ENCODE measurements at regions not wholly inside any gene's neighbourhood (a gene's known extent, or its start where the extent isn't known, plus 50 kb on each side); places are given as distances from the start of the nearest gene placed in this dataset.

DNA sequence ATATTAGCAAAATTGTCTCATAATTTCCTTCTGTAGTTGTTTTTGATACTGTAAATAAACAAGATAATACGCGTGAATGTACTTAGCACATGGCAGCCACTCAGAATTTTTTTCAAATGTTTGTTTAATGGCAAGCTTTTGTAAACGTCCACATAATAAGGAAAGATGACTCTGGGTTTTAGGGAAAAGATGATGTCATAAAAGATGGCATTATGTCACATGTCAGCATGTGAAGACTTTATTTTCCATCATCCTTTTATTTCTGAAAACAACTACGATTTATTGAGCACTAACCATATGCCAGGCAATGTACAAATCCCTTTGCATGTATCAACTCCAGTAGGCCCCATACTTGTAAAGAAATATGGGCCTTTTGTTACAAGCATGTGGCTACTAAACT is 139.9 kb downstream of the C11orf91 start:
- TF ChIP-seq, protein P1, sequence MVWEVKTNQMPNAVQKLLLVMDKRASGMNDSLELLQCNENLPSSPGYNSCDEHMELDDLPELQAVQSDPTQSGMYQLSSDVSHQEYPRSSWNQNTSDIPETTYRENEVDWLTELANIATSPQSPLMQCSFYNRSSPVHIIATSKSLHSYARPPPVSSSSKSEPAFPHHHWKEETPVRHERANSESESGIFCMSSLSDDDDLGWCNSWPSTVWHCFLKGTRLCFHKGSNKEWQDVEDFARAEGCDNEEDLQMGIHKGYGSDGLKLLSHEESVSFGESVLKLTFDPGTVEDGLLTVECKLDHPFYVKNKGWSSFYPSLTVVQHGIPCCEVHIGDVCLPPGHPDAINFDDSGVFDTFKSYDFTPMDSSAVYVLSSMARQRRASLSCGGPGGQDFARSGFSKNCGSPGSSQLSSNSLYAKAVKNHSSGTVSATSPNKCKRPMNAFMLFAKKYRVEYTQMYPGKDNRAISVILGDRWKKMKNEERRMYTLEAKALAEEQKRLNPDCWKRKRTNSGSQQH (CRISPR knock-in tag; IDR thresholded peaks at IDR 0.05), result no peak
- no peak for TF ChIP-seq ZC3H4 (CRISPR knock-in tag; IDR thresholded peaks at IDR 0.05; ENCODE audit: borderline replicate concordance)
- no peak for TF ChIP-seq HDAC2 (IDR thresholded peaks at IDR 0.05)
- TF ChIP-seq, protein P2, sequence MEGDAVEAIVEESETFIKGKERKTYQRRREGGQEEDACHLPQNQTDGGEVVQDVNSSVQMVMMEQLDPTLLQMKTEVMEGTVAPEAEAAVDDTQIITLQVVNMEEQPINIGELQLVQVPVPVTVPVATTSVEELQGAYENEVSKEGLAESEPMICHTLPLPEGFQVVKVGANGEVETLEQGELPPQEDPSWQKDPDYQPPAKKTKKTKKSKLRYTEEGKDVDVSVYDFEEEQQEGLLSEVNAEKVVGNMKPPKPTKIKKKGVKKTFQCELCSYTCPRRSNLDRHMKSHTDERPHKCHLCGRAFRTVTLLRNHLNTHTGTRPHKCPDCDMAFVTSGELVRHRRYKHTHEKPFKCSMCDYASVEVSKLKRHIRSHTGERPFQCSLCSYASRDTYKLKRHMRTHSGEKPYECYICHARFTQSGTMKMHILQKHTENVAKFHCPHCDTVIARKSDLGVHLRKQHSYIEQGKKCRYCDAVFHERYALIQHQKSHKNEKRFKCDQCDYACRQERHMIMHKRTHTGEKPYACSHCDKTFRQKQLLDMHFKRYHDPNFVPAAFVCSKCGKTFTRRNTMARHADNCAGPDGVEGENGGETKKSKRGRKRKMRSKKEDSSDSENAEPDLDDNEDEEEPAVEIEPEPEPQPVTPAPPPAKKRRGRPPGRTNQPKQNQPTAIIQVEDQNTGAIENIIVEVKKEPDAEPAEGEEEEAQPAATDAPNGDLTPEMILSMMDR (IDR thresholded peaks at IDR 0.05 in 2 of 3, conservative IDR thresholded peaks at IDR 0.05 in 1 of 3; ENCODE audit: insufficient read depth in 2 of 3, low read depth in 1 of 3, low read length in 3 of 3), result no peak

All from K562 (cell line).